Neural crest cell (in vitro differentiated cells): ENCODE measurements at regions not wholly inside any gene's neighbourhood (a gene's known extent, or its start where the extent isn't known, plus 50 kb on each side); places are given as distances from the start of the nearest gene placed in this dataset.

Experiments used
- DNase-seq: peaks from one replicate; pipeline ENCODE4 v3.0.0; 2021; ENCODE audit warnings: low read depth, mixed read lengths, low spot score
- H3K27ac Mint-ChIP-seq: one replicate; pipeline ENCODE4 v1.8.0; 2021; ENCODE audit warnings: mild to moderate bottlenecking, mixed read lengths; ENCODE audit not compliant: unreplicated experiment
- H3K27me3 Mint-ChIP-seq: 2 replicates; pipeline ENCODE4 v1.8.0; 2021; ENCODE audit warnings: low read depth, mild to moderate bottlenecking, mixed read lengths
- H3K36me3 Mint-ChIP-seq: 2 replicates; pipeline ENCODE4 v1.8.0; 2021; ENCODE audit warnings: low read depth, mild to moderate bottlenecking, mixed read lengths
- H3K4me1 Mint-ChIP-seq: 2 replicates; pipeline ENCODE4 v1.8.0; 2021; ENCODE audit warnings: mixed read lengths
- H3K4me3 Mint-ChIP-seq: one replicate; pipeline ENCODE4 v1.8.0; 2021; ENCODE audit warnings: mild to moderate bottlenecking, mixed read lengths
- H3K9me3 Mint-ChIP-seq: 2 replicates; pipeline ENCODE4 v1.8.0; 2021; ENCODE audit warnings: mixed read lengths
- TF ChIP-seq, protein P1 (sequence below): fragments of 200-600 bp; sonication (generic); conservative IDR thresholded peaks from 2 replicates; pipeline ENCODE4 v1.5.0; 2021; ENCODE audit warnings: antibody characterized with exemption, mild to moderate bottlenecking

DNA sequence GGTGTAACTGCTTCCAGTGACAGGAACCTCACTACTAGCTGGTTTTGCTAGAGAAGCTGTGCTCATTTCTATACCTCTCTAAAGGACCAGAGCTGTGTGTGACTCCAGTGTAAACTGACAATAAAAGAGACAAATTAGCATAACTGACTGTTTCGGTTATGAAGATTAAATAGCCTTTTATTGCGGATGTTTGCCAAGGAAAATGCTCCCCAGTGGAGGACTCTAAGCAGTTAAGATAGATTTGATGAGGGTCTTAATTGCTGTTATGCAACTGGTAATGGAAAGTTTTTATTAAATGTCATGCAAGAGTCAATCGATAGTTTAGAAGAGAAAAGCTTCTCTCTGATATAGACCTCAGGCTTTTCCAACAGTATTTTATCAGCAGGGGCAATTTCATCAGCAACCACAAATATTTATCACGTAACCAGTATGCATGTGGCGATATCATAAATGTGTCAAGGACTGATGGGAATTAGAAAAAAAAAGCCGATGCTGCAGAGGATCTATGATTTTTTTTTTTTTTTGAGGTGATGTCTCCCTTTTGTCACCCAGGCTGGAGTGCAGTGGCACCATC, 275.2 kb upstream of the DMAC1 start:
- Mint-ChIP-seq H3K4me1 (no peaks in the 10 kb centered on the region), H3K4me3 (no peak overlapping the region), H3K36me3 (no peaks in the 10 kb centered on the region), H3K27ac (no peak overlapping the region), H3K9me3 (peaks cover 3% of the 10 kb centered on the region), H3K27me3 (no peaks in the 10 kb centered on the region)
- DNase-seq: no peak
- TF ChIP-seq, protein P1, sequence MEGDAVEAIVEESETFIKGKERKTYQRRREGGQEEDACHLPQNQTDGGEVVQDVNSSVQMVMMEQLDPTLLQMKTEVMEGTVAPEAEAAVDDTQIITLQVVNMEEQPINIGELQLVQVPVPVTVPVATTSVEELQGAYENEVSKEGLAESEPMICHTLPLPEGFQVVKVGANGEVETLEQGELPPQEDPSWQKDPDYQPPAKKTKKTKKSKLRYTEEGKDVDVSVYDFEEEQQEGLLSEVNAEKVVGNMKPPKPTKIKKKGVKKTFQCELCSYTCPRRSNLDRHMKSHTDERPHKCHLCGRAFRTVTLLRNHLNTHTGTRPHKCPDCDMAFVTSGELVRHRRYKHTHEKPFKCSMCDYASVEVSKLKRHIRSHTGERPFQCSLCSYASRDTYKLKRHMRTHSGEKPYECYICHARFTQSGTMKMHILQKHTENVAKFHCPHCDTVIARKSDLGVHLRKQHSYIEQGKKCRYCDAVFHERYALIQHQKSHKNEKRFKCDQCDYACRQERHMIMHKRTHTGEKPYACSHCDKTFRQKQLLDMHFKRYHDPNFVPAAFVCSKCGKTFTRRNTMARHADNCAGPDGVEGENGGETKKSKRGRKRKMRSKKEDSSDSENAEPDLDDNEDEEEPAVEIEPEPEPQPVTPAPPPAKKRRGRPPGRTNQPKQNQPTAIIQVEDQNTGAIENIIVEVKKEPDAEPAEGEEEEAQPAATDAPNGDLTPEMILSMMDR: no peak

DNA sequence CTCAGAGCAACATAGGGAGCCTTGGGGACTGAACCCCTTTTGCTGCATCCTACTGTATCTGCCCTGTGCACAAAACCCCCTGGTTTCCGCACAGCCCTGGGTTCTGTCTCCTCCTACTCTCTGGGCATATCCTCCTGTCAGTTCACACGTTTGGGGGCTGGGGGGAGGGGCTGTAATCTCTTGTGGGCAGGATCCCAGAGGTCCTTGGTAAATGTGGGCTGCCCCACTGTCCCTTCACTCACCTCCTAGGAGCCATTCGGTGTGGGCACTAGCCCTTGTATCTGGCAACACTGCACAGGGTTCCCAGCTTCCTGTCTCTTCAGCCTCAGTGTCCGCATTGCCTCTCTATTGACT, 271.8 kb upstream of the DMAC1 start:
- Mint-ChIP-seq H3K9me3 (peaks cover 13% of the 10 kb centered on the region), H3K27me3 (no peaks in the 10 kb centered on the region), H3K4me1 (no peaks in the 10 kb centered on the region), H3K4me3 (no peak overlapping the region), H3K36me3 (peaks cover 2% of the 10 kb centered on the region), H3K27ac (no peak overlapping the region)
- TF ChIP-seq, protein P1: no peak
- DNase-seq: no peak

DNA sequence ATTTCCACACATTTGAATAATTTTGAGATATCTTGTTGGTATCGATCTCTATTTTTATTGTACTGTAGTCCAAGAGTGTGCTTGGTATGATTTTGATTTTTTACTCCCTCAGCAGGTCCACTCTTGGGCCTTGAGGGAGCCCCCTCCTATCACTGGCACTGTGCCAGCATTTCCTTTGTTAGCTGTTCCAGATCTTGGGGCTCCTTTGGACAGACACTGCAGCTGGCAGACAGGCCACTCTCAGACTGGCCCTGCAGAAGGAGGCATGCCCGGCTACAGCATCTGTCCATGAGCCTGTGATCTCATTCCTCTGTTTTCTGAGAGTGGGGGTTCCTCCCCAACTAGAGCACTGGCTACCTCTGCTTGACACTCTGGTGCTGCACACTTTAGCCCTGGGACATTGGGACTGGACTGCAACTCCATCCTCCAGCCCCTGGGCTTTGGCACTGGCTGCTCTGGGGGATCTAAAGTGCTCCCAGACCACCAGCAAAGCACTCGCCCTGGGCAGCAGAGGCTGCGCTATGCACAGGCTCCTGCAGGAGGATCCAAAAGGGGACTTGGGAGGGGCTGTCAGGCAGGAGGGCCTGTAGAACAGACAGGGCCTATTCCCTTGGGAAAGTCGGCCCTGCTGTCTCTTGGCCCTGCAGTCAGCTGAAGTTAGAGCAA, 271.3 kb upstream of the DMAC1 start:
- Mint-ChIP-seq H3K27ac (peak overlapping the region; percentile 37), H3K4me3 (no peak overlapping the region), H3K36me3 (peaks cover 2% of the 10 kb centered on the region), H3K9me3 (peaks cover 13% of the 10 kb centered on the region), H3K4me1 (no peaks in the 10 kb centered on the region), H3K27me3 (no peaks in the 10 kb centered on the region)
- TF ChIP-seq, protein P1: no peak
- DNase-seq: no peak

DNA sequence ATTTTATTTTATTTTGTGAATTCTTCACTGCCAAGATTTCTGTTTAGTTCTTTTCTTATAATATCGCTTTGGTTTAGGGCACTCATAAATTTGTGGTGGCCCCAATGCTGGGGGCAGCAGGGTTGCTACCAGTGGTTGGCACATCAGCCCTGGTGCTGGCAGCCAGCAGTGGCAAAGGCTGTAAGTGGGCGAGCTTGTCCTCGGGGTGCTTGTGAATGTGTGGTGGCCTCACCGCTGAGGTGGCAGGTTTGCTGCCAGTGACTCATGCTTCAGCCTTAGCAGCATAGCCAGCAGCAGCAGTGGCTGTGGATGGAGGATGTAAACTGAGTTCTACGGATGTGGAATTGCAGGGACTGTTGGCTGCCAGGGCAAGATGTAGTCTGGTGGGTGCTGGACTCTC, 262.9 kb upstream of the DMAC1 start:
- Mint-ChIP-seq H3K9me3 (no peaks in the 10 kb centered on the region), H3K36me3 (no peaks in the 10 kb centered on the region), H3K4me1 (no peaks in the 10 kb centered on the region), H3K4me3 (no peak overlapping the region), H3K27me3 (no peaks in the 10 kb centered on the region), H3K27ac (no peak overlapping the region)
- no peak for DNase-seq
- TF ChIP-seq, protein P1: no peak

DNA sequence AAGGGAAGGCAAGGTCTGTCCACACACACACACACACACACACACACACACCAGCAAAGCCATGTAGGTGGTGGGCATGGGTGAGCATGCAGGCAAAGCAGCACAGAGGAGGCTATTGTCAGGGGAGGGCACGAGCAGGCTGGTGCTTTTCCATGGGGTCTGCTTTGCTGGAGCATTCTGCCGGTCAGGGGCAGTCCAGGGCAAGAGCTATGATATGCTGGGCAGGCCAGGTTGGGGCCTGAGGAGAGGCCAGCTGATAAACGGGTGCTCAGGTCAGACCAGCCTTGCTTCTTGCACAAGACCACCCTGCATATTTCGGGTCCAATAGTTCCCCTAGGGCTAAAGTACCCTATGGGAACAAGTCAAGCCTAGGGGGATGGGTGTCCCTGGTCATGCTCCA, 253.9 kb upstream of the DMAC1 start:
- TF ChIP-seq, protein P1: no peak
- H3K27ac Mint-ChIP-seq: no peak overlapping the region
- no peak for DNase-seq
- no peaks in the 10 kb centered on the region for H3K27me3 Mint-ChIP-seq
- H3K9me3 Mint-ChIP-seq: peaks cover 20% of the 10 kb centered on the region
- no peak overlapping the region for H3K4me3 Mint-ChIP-seq
- H3K4me1 Mint-ChIP-seq: no peaks in the 10 kb centered on the region
- peaks cover 15% of the 10 kb centered on the region for H3K36me3 Mint-ChIP-seq
